Stomach (tissue), 4 donors: ENCODE measurements at regions not wholly inside any gene's neighbourhood (a gene's known extent, or its start where the extent isn't known, plus 50 kb on each side); places are given as distances from the start of the nearest gene placed in this dataset.

Source experiments
- EP300 ChIP-seq: sonication (generic); formaldehyde crosslinking; IDR thresholded peaks from one replicate; pipeline ENCODE4 v1.6.1; 2017; ENCODE audit warnings: antibody characterized with exemption
- POLR2A ChIP-seq, 4 donors: fragments of 450-650 bp; IDR thresholded peaks; one replicate each; pipeline ENCODE4 v1.6.1; 2016; ENCODE audit warnings: antibody characterized with exemption in 4 of 4, control low read depth in 2 of 4, mild to moderate bottlenecking in 1 of 4, moderate library complexity in 1 of 4
- POLR2AphosphoS5 ChIP-seq, 3 donors: sonication (generic); formaldehyde crosslinking; IDR thresholded peaks; one replicate each; pipeline ENCODE4 v1.6.1; 2016; ENCODE audit warnings: antibody characterized with exemption in 3 of 3
- TF ChIP-seq, protein P1 (sequence below), 7 experiments: fragments of 450-650 bp in 4 of 7; fragments of 200-600 bp in 3 of 7; sonication (generic) in 3 of 7; IDR thresholded peaks; one replicate each; pipeline ENCODE4 v1.5.1; 2016 to 2019; ENCODE audit warnings: antibody characterized with exemption in 7 of 7, control low read depth in 2 of 7, mild to moderate bottlenecking in 1 of 7

DNA sequence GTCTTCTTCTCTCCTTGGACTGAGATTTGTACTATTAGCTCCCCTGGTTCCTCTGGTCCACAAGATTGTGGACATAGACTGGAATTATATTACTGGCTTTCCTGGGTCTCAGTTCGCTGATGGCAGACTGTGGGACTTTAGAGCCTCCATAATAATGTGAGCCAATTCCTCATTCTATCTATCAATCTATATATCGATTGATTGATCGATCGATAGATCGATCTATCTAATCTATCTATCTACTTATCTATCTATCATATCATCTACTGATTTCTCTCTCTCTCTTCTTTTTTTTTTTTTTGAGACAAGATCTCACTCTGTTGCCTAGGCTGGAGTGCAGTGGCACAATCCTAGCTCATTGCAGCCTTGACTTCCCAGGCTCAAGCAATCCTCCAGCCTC lies 51.5 kb upstream of the DDR1 start:
- TF ChIP-seq, protein P1, sequence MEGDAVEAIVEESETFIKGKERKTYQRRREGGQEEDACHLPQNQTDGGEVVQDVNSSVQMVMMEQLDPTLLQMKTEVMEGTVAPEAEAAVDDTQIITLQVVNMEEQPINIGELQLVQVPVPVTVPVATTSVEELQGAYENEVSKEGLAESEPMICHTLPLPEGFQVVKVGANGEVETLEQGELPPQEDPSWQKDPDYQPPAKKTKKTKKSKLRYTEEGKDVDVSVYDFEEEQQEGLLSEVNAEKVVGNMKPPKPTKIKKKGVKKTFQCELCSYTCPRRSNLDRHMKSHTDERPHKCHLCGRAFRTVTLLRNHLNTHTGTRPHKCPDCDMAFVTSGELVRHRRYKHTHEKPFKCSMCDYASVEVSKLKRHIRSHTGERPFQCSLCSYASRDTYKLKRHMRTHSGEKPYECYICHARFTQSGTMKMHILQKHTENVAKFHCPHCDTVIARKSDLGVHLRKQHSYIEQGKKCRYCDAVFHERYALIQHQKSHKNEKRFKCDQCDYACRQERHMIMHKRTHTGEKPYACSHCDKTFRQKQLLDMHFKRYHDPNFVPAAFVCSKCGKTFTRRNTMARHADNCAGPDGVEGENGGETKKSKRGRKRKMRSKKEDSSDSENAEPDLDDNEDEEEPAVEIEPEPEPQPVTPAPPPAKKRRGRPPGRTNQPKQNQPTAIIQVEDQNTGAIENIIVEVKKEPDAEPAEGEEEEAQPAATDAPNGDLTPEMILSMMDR (IDR thresholded peaks at IDR 0.05) = no peak
- TF ChIP-seq POLR2A (IDR thresholded peaks at IDR 0.05) (no peak), EP300 (no peak), POLR2AphosphoS5 (IDR thresholded peaks at IDR 0.05) (no peak)
